ENCODE measurements at regions not wholly inside any gene's neighbourhood (a gene's known extent, or its start where the extent isn't known, plus 50 kb on each side); places are given as distances from the start of the nearest gene placed in this dataset.
"Not testable (repeated sequence)": the region's sequence is repeated elsewhere in the genome, so short reads cannot be mapped to it uniquely, and the experiment has no call there.

- TF ChIP-seq POLR2AphosphoS5 (IDR thresholded peaks at IDR 0.05; ENCODE audit: low read depth, low read length) (no peak), TAF1 (IDR thresholded peaks at IDR 0.05; ENCODE audit: borderline replicate concordance, low read depth, low read length) (no peak), POLR2A (IDR thresholded peaks at IDR 0.05; ENCODE audit: low read depth, low read length) (no peak)
Observed at GRCh38 chr3:106985721-106986120, 391.5 kb upstream of the CCDC54 start.

GRCh38 chr3:106998841-106999682, 378.2 kb upstream of the CCDC54 start:
- not testable (repeated sequence) for FAIRE-seq

More at GRCh38 chr3:106985721-106986120, 391.5 kb upstream of the CCDC54 start:
- no peak for FAIRE-seq
- no peak for DNase-seq (ENCODE audit: insufficient read length)

GRCh38 chr3:107001635-107002034, 375.6 kb upstream of the CCDC54 start:
- no peak for DNase-seq (ENCODE audit: insufficient read length)
- FAIRE-seq = no peak
- TF ChIP-seq POLR2A (IDR thresholded peaks at IDR 0.05; ENCODE audit: low read depth, low read length) (no peak), POLR2AphosphoS5 (IDR thresholded peaks at IDR 0.05; ENCODE audit: low read depth, low read length) (no peak), TAF1 (IDR thresholded peaks at IDR 0.05; ENCODE audit: borderline replicate concordance, low read depth, low read length) (no peak)

More at GRCh38 chr3:106998841-106999682, 378.2 kb upstream of the CCDC54 start:
- DNase-seq (ENCODE audit: insufficient read length) = not testable (repeated sequence)

- not testable (repeated sequence) for DNase-seq (ENCODE audit: insufficient read length); FAIRE-seq
Observed at GRCh38 chr3:107005352-107005751, 371.9 kb upstream of the CCDC54 start.

- DNase-seq (ENCODE audit: insufficient read length) (no peak), FAIRE-seq (no peak)
- TF ChIP-seq POLR2AphosphoS5 (IDR thresholded peaks at IDR 0.05; ENCODE audit: low read depth, low read length) (no peak), POLR2A (IDR thresholded peaks at IDR 0.05; ENCODE audit: low read depth, low read length) (no peak), TAF1 (IDR thresholded peaks at IDR 0.05; ENCODE audit: borderline replicate concordance, low read depth, low read length) (no peak)
Observed at GRCh38 chr3:107008213-107008612, 369.0 kb upstream of the CCDC54 start.

- FAIRE-seq = no peak
- no peak for DNase-seq (ENCODE audit: insufficient read length)
Observed at GRCh38 chr3:107013641-107014040, 363.6 kb upstream of the CCDC54 start.

GRCh38 chr3:107024551-107025026, 352.6 kb upstream of the CCDC54 start:
- FAIRE-seq = no peak
- TF ChIP-seq POLR2A (IDR thresholded peaks at IDR 0.05; ENCODE audit: low read depth, low read length) (no peak), POLR2AphosphoS5 (IDR thresholded peaks at IDR 0.05; ENCODE audit: low read depth, low read length) (no peak), TAF1 (IDR thresholded peaks at IDR 0.05; ENCODE audit: borderline replicate concordance, low read depth, low read length) (no peak)
- DNase-seq (ENCODE audit: insufficient read length) = no peak

More at GRCh38 chr3:107013641-107014040, 363.6 kb upstream of the CCDC54 start:
- no peak for TF ChIP-seq POLR2AphosphoS5 (IDR thresholded peaks at IDR 0.05; ENCODE audit: low read depth, low read length)
- no peak for TF ChIP-seq POLR2A (IDR thresholded peaks at IDR 0.05; ENCODE audit: low read depth, low read length)
- TF ChIP-seq TAF1 (IDR thresholded peaks at IDR 0.05; ENCODE audit: borderline replicate concordance, low read depth, low read length) = no peak

- TF ChIP-seq POLR2A (IDR thresholded peaks at IDR 0.05; ENCODE audit: low read depth, low read length) = no peak
- no peak for TF ChIP-seq POLR2AphosphoS5 (IDR thresholded peaks at IDR 0.05; ENCODE audit: low read depth, low read length)
- TF ChIP-seq TAF1 (IDR thresholded peaks at IDR 0.05; ENCODE audit: borderline replicate concordance, low read depth, low read length) = no peak
- FAIRE-seq = no peak
- DNase-seq (ENCODE audit: insufficient read length) = no peak
Observed at GRCh38 chr3:107025961-107026360, 351.3 kb upstream of the CCDC54 start.

GRCh38 chr3:107028086-107028485, 349.2 kb upstream of the CCDC54 start:
- no peak for DNase-seq (ENCODE audit: insufficient read length)
- TF ChIP-seq POLR2A (IDR thresholded peaks at IDR 0.05; ENCODE audit: low read depth, low read length) (no peak), TAF1 (IDR thresholded peaks at IDR 0.05; ENCODE audit: borderline replicate concordance, low read depth, low read length) (no peak), POLR2AphosphoS5 (IDR thresholded peaks at IDR 0.05; ENCODE audit: low read depth, low read length) (no peak)
- FAIRE-seq = no peak

- TF ChIP-seq POLR2AphosphoS5 (IDR thresholded peaks at IDR 0.05; ENCODE audit: low read depth, low read length) (no peak), TAF1 (IDR thresholded peaks at IDR 0.05; ENCODE audit: borderline replicate concordance, low read depth, low read length) (no peak), POLR2A (IDR thresholded peaks at IDR 0.05; ENCODE audit: low read depth, low read length) (no peak)
- no peak for DNase-seq (ENCODE audit: insufficient read length)
- FAIRE-seq = no peak
Observed at GRCh38 chr3:107028626-107029025, 348.6 kb upstream of the CCDC54 start.

- DNase-seq (ENCODE audit: insufficient read length) (no peak), FAIRE-seq (no peak)
- TF ChIP-seq POLR2AphosphoS5 (IDR thresholded peaks at IDR 0.05; ENCODE audit: low read depth, low read length) (no peak), TAF1 (IDR thresholded peaks at IDR 0.05; ENCODE audit: borderline replicate concordance, low read depth, low read length) (no peak), POLR2A (IDR thresholded peaks at IDR 0.05; ENCODE audit: low read depth, low read length) (no peak)
Observed at GRCh38 chr3:107032111-107032510, 345.1 kb upstream of the CCDC54 start.

- no peak for FAIRE-seq
- TF ChIP-seq POLR2A (IDR thresholded peaks at IDR 0.05; ENCODE audit: low read depth, low read length) (no peak), TAF1 (IDR thresholded peaks at IDR 0.05; ENCODE audit: borderline replicate concordance, low read depth, low read length) (no peak), POLR2AphosphoS5 (IDR thresholded peaks at IDR 0.05; ENCODE audit: low read depth, low read length) (no peak)
- DNase-seq (ENCODE audit: insufficient read length) = no peak
Observed at GRCh38 chr3:107034142-107034541, 343.1 kb upstream of the CCDC54 start.

All from GM12892 (cell line).